Transverse colon (tissue), 3 donors: ENCODE measurements at regions not wholly inside any gene's neighbourhood (a gene's known extent, or its start where the extent isn't known, plus 50 kb on each side); places are given as distances from the start of the nearest gene placed in this dataset.

Experiments used
- POLR2A ChIP-seq: fragments of 450-650 bp; IDR thresholded peaks from one replicate; pipeline ENCODE4 v1.6.1; 2016; ENCODE audit warnings: antibody characterized with exemption, mild to moderate bottlenecking, moderate library complexity
- TF ChIP-seq, protein P1 (sequence below), 5 experiments: fragments of 200-600 bp in 3 of 5; fragments of 450-650 bp in 2 of 5; sonication (generic) in 3 of 5; IDR thresholded peaks; 1 replicate in 2 of 5; 2 replicates in 3 of 5; pipeline ENCODE4 v1.5.1; 2016 to 2017; ENCODE audit warnings: antibody characterized with exemption in 5 of 5, inconsistent platforms in 3 of 5, mild to moderate bottlenecking in 2 of 5, moderate library complexity in 1 of 5

DNA sequence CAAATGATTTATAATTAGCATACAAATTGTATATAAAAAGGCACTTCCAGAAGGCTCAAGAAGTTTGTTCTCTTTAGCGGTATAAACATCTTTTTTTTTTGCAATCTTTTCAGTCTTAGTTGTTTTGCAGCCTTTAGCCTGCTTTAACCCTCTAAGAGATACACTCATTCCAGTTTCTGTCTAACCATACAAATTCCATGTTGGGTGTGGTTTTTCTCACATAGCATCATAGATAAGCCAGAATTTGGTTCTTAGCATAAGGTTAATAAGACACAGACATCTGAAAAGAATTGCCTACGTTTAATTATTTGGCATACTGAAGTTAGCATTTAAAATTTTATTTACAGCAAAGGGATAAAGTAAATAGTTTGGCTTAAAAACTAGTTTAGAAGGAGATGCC lies 92.5 kb upstream of the NPVF start:
- TF ChIP-seq POLR2A = no peak
- TF ChIP-seq, protein P1, sequence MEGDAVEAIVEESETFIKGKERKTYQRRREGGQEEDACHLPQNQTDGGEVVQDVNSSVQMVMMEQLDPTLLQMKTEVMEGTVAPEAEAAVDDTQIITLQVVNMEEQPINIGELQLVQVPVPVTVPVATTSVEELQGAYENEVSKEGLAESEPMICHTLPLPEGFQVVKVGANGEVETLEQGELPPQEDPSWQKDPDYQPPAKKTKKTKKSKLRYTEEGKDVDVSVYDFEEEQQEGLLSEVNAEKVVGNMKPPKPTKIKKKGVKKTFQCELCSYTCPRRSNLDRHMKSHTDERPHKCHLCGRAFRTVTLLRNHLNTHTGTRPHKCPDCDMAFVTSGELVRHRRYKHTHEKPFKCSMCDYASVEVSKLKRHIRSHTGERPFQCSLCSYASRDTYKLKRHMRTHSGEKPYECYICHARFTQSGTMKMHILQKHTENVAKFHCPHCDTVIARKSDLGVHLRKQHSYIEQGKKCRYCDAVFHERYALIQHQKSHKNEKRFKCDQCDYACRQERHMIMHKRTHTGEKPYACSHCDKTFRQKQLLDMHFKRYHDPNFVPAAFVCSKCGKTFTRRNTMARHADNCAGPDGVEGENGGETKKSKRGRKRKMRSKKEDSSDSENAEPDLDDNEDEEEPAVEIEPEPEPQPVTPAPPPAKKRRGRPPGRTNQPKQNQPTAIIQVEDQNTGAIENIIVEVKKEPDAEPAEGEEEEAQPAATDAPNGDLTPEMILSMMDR (IDR thresholded peaks at IDR 0.05) = no peak
